Hematopoietic multipotent progenitor cell treated with erythropoietin and hydrocortisone succinate and interleukin-3 and kit ligand, for 4 days (in vitro differentiated cells): ENCODE measurements at regions not wholly inside any gene's neighbourhood (a gene's known extent, or its start where the extent isn't known, plus 50 kb on each side); places are given as distances from the start of the nearest gene placed in this dataset.
A peak's percentile ranks its signal among the peaks of the same experiment; 100 is the strongest.
"Not testable (repeated sequence)": the region's sequence is repeated elsewhere in the genome, so short reads cannot be mapped to it uniquely, and the experiment has no call there.

Experiments
- DNase-seq: peaks from one replicate; pipeline ENCODE4 v3.0.0-alpha.2; 2015

DNA sequence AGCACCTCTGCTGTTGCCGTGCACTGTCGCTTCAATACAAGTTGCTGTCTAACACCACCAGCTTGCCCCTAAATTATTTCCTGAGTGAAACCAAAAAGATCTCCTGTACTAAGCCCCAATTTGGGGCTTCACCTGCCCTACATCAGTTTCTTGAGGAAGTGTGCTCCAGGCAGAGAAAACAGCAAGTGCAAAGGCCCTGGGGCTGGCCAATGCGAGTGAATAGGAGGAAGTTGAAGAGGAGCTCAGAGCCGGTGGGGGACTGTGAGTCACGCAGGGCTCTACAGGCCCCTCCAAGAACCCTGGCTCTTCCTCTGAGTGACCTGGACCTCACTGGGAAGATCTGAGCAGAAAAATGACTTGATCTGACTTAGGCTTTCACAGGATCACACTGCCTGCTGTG lies 117.2 kb downstream of the IPO8 start:
- no peak for DNase-seq

DNA sequence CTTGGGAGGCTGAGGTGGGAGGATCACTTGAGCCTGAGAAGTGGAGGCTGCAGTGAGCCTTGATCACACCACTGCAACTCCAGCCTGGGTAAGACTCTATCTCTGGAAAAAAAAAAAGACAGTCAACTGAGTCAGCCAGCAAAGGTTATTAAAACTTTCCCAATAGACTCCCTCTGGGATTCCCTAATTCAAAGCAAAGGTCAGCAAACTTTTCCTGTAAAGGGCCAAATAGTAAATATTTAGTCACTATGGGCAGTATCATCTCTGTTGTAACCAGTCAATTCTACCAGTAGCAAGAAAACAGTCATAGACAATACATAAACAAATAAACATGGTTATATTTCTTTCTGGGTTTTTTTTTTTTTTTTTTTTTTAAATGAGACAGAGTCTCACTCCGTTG lies 122.5 kb downstream of the IPO8 start:
- no peak for DNase-seq

DNA sequence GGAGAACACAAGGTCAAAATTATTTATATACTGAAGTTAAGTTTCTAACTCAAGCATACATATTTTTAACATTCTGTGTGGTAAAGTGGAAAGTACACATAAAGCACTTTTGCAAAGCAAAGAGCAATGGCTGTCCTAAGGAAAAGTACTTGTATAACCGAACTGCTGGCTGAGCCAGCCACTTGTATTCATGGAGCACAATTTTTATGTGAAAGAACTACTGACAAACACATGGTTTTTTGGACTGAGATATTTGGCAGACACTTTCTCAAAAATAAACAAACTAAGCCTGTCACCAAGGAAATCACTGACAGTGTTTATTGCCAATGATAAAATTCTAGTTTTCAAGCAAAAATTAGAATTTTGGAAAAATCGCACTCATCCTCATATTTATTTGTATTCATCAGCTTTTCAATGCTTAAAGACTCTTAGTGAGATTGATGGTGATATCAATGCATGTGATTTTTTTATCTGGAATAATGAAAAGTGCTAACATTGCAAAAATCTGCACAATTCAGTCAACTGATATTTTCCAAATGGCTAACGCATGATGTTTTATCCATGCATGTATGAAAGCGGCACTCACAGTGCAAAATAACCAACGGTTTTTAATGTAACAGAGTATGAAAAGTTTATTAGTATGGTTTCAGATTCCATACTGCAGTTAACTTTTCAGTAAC lies 125.3 kb downstream of the IPO8 start:
- DNase-seq = no peak

DNA sequence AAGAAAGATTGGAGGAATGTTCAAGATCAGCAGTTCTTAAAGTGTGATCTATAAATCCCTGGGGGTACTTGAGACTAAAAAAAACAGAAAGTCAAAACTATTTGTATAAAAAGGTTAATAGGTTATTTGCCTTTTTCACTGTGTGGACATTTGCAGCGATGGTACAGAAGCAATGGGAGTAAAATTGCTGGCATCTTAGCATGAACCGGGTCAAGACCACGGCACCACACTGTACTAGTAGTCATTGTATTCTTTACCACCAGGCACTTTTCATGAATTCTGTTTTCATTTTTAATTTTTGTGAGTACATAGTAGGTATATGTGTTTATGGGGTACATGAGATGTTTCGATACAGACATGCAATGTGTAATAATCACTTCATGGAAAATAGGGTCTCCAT lies 126.2 kb downstream of the IPO8 start:
- no peak for DNase-seq

DNA sequence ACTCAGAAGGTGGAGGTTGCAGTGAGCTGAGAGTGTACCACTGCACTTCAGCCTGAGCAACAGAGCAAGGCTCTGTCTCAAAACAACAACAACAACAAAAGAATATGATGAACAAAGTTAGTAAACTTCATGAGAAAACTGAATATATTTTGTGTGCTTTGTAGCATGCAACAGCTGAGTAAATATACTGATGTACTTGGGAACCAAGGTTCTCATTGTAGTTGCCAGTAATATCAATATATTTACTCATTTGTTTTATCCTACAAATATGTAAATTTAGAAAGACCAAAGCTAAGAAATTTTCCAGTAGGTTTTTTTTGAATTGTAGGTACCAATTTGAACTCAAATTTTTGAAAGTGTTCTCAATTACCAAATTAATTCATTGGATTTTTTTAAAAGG lies 127.2 kb downstream of the IPO8 start:
- DNase-seq = no peak

DNA sequence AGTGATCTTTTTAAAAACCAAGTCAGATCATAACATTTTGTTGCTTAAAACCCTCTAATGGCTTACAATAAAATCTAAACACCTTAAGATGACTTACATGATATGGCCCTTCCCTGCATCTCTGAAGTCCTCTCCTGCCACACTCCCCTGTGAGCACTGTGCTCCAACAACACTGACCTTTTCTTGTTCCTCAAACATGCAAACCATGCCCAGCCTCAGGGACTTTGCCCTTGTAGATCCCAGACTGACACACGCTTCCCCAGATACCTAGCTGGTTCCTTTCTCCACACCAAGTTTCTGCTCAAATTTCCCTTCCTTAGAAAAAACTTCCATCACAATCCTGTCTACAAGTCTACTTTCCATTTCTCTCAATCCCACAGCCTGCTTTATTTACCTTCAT lies 128.6 kb downstream of the IPO8 start:
- no peak for DNase-seq

DNA sequence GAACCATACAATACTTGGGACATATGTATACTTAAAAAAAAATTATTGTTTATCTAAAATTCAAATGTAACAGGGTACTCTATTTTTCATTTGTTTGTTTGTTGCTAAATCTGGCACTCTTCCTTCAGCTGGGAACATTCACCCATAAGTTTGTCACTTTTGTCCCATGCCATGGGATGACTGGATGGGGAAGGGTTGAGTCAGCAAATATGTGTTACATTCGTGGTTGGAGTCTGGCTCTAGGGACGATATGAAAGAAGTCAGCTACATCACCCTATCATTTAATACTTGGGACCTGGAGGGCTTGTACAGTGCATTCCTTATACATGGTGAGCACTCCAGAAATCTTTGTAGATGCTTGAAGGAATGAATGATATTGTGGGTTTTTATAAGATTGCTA lies 131.3 kb downstream of the IPO8 start:
- DNase-seq = no peak

DNA sequence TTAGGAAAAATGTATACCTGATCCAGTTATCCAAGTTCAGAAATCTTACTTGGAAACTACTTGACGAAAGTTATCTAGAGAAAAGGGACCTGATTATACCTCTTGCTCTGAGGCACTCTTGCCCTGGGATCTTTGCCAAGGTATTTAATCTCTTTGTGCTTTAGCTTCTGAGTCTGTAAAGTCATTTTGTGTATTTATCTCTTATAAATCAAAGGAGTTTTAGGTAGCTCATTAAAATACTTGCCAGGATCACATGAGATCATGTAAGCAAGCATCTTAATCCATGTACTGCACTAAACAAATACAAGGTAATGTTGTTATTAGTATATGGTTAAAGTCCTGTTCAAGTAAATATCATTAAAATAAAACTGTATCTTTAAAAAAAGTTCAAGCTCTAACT lies 147.5 kb downstream of the IPO8 start:
- DNase-seq = no peak

DNA sequence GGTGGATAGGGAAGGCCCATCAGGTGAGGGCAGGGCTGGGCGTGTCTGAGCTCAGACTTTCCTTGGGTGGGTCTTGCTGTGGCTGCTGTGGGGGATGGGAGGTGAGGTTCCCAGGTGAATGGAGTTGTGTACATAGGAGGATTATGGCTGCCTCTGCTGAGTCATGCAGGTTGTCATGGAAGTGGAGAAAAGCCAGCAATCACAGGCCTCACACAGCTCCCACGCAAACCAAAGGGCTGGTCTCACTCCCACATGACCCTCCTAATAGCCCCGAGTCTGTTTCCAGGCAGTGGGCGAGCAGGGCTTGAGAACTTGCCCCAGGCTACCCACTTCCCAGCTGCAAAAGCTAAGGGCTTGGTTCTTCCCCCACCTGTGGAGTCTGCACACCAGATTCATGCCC lies 149.5 kb downstream of the IPO8 start:
- DNase-seq = no peak

DNA sequence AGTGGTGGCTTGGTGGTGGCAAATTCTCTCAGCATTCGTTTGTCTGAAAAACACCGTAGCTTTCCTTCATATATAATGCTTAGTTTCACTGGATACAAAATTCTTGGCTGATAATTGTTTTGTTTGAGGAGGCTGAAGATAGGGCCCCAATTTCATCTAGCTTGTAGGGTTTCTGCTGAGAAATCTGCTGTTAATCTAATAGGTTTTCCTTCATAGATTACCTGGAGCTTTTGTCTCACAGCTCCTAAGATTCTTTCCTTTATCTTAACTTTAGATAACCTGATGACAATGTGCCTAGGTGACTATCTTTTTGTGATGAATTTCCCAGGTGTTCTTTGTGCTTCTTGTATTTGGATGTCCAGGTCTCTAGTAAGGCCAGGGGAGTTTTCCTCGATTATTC lies 151.0 kb downstream of the IPO8 start:
- not testable (repeated sequence) for DNase-seq

DNA sequence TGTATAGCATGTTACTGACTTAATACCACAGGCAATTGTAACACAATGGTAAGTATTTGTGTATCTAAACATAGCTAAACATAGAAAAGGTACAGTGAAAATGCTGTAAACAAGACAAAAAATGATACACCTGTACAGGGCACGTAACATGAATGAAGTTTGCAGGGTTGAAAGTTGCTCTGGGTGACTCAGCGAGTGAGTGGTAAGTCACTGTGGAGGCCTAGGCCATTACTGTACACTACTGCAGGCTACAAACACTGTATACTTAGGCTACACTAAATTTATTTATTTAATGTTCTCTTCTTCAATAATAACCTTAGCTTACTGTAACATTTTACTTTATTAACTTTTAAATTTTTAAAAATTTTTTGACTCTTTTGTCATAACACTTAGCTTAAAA lies 158.4 kb downstream of the IPO8 start:
- DNase-seq = no peak

DNA sequence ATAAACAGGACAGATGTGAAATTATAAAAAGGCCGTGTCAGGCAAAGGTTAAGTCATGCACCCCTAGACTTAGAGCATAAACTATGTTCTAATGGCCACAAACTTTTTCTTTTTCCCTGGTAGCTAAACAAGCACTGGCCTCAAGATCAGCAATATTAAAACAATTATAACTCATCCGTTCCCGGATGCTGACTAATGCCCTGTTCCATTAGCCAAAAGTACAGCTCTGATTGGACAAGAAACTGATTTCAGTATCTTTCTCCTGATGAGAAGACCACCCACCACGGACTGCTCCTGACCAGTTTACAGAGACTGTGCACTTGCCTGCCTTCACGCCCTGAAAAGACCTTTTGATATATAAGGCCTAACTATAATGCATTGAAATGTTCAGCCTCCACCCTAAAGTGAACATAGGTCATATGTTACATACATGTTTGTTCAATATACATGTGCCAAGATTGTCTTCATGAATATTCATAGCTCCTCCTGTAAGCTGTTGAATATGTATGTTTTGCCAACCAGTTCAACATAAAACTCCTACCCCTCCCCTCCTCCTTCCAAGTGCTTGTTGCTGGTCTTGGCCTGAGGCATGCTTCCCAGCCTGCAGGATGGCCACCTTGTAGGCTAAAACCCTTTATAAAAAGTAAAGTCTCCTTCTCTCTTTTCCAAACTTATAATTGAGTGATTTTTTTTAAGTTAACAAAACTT lies 162.0 kb downstream of the IPO8 start:
- no peak for DNase-seq

DNA sequence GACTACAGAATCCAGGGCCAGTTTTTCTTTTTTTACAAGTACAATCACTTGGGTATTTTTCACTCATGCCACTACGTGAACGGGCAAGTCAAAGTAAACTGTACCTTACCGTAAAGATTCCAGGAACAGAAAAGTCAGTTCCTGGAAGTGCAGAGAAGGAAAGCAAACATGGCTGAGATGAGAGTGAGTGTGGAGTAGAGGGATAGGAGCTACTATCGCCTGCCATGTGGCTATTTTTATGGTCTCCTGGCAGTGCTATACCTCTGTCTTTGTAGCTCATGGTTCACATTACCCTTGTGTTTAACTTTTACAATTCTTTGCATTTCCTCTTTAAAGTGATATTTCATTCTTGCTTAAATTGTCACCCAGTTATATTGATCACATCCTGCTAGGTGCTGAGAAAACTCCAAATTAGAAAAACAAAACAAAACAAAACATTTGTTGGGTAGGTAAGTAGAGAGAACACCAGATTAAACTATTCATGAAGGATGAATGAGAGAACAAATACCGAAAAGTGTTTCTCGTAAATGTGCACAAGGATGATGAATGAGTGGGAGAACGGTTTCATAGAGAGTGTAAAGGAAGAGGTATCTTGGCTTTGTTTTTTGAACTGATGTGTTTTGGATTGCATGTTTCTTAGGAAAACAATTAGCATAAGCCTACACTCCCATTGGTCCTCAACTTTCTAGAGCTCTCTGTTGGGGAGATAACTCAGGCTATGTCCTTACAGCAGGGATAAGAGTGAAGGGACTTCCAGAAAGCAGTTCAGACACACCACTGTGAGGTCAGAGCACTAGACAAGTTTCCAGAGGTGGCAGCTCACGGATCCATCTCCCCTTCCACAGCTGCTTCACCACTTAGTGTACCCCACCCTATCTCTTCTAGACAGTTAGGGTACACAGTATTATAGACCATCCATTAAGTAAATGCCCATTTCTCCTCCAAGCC lies 163.7 kb downstream of the IPO8 start:
- DNase-seq = no peak

DNA sequence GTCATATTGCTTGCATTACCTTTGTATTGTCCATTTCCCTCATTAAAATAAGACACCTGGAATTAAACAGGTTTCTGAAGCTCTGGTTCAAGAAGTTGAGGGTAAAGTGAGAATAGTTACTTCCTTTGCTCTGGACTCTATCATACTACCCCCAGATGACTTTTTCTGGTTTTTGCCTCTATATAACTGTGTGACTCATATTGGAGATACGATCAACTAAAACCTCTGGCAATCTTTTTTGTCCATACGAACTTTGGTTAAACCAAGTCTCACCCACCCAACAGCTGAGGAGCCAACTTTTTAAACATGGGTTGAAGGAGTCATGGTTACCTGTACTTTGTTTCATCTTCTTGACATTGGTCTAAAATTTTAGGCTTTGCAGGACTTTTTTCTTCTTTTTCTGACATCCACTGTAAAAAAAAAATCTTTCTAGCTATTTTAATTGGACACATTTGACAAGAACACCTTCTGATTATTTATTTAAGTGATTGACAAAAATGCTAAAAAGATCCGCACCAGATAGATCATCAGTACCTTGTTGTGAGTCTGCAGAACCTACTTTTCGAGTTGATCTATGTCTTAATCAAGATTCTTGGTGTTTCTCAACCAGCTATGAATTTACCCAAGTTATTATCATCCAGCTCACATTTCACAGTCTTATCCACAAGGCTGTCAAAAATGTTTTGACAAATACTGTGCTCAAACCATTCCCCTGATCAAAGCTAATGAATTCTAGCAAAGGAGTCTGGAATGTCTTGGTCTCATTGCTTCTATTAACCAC lies 166.0 kb downstream of the IPO8 start:
- DNase-seq = peak; percentile 9

DNA sequence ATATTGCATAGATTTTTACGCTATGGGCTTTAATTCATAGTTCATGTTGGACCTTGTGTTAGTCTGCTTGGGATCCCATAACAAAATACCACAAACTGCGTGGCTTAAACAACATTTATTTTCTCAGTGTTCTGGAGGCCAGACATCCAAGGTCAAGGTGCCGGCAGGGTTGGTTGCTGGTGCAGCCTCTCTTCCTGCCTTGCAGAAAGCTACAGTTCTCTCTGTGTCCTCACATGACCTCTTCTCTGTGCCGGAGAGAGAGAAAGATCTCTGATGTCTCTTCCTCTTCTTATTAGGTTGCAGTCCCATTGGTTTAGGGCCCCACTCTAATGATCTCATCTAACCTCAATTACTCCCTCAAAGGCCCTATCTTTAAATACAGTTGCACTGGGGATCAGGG lies 170.5 kb downstream of the IPO8 start:
- DNase-seq = no peak

DNA sequence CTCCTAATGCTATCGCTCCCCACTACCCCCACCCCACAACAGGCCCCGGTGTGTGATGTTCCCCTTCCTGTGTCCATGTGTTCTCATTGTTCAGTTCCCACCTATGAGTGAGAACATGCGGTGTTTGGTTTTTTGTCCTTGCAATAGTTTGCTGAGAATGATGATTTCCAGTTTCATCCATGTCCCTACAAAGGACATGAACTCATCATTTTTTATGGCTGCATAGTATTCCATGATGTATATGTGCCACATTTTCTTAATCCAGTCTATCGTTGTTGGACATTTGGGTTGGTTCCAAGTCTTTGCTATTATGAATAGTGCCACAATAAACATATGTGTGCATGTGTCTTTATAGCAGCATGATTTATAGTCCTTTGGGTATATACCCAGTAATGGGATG lies 175.4 kb downstream of the IPO8 start:
- not testable (repeated sequence) for DNase-seq

DNA sequence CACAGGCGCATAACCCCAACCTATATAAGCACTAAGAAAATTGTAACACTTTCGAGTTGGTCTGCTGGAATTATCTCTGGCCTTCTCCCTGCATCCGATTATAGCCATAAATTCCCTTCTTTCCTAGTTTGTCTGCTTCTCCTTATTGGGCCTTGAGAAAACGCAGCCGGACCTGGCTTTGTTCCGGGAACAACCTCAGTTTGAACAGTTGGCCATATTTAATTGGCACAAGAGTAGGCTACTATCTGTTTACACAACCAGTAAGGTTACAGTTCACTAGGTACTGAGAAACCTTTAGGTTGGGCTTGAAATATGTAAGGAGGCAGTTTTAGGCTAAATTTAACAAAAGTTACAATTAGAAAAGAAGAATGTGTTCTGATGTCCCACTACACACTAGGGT lies 176.1 kb downstream of the IPO8 start:
- no peak for DNase-seq

DNA sequence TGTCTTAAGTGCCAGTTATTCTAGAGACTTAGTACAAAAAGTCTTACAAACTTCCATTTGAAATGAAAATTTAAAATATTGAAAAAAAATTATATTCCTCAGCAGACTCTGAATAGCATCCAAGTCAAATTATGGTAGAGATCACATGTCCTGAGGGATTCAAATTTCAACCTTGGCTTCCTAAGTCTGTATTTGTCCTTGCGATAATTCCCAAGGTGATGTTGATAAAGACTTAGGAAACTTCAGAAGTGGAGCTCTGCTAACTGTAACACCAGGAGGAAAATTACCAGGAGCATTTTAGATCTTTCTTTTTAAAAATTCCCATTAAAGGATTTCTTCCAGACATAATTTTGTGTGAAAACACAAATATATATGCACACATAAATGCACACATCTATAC lies 178.3 kb downstream of the IPO8 start:
- no peak for DNase-seq

DNA sequence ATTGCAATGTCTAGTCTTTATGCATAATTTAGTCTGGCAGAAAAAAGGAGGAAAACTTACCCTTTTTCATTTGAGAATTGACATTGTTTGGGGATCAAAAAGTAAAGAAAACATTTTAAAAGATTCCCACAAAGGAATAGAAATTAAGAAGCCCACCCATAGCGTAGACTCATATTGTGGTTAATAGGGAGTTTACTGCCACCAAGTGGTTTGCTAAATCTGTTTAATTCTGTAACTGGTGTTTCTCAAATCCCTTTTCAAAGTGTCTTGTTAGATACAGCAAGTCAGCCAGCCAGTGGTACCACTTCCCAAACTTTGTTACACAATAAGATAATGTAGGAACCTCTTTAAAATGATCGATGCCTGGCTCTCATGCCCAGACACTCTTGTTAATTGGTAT lies 180.3 kb downstream of the IPO8 start:
- DNase-seq = peak; percentile 3

DNA sequence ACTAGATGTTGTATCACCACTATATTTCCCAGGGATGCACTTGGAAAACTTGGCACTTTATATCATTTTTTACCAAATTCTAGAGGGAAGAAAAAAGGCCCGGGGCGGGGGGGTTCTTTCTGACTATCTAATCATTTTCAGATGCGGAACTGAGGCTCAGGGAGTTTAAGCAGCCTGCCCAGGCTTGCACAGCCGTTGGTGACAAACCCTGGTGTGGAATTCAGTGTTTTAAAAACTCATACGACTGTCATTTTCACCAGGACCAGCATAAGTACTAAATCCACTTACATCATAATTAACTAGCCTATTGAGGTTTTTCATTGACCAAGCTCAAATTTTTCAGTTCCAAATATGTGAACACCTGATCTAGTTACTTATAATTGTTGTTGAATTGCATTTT lies 181.0 kb downstream of the IPO8 start:
- no peak for DNase-seq

DNA sequence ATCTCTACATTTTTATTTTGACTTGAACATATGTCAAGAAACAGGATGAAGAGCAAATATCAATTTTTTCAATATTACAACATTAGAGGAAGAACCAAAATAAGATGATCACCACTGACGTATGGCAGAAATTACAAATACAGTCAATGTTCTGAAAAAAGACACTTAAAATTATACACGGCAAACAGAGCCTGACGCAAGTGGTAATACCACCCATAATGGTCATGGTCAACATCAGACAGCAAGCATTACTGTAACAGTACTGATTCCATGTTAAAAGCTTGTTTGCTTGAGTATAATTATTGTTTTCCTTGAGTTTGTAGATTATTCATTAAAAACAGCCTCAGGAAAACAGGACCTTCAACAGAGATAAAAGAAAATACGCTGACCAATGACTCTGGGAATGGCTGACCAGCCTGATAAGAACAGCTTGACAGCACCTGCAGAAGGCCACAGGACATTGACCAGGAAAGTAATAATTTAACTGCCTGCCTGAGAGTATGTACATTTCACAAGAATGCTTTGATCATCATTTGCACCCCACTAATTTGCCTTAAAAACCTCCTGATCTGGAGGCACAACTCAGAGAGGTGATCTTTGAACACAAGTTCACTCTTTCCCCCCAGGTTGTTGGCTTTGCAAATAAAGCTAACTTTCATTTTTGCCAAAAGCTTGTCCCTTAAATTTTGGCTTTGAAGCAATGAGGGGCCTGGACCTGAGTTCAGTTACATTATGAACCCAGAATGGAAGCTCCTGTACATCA lies 187.3 kb downstream of the IPO8 start:
- DNase-seq = no peak

DNA sequence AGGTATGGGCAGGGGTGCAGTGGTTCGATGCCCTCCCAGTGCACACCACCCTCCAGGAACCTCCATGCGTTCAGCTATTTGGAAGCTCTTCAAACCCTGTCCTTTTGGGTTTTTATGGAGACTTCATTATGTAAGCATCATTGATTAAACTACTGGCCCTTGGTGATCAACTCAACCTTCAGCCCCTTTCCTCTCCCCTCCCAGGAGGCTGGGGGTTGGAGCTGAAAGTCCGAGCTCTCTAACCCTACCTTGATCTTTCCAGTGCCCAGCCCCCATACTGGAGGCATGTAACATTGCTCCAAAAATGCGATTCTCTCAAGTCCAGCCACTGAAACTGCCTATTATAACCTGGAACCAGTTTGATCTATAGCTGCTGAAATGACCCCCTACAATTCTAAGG lies 188.1 kb downstream of the IPO8 start:
- DNase-seq = no peak
